AML-193 (cell line): ENCODE measurements at regions not wholly inside any gene's neighbourhood (a gene's known extent, or its start where the extent isn't known, plus 50 kb on each side); places are given as distances from the start of the nearest gene placed in this dataset.
A peak's percentile ranks its signal among the peaks of the same experiment; 100 is the strongest.

ENCODE experiments used
- DNase-seq, 2 experiments: peaks; one replicate each; lab custom pipeline; 2025; lab: John Stamatoyannopoulos, UW

DNA sequence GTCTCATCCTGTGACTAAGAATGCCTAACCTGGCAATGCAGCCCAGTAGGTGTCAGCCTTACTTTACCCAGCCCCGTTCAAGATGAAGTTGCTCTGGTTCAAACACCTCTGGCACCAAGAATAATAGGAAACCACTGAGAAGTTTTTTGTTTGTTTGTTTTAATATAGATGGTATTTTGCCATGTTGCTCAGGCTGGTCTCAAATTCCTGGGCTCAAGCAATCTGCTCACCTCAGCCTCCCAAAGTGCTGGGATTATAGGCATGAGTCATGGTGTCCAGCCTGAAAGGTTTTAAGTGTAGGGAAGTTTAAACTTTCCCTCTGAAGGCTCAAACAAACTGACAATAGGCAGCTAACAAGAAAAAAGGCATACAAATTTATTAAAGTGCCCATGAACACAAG, 51.2 kb upstream of the ABCC4 start:
- DNase-seq, result no peak

DNA sequence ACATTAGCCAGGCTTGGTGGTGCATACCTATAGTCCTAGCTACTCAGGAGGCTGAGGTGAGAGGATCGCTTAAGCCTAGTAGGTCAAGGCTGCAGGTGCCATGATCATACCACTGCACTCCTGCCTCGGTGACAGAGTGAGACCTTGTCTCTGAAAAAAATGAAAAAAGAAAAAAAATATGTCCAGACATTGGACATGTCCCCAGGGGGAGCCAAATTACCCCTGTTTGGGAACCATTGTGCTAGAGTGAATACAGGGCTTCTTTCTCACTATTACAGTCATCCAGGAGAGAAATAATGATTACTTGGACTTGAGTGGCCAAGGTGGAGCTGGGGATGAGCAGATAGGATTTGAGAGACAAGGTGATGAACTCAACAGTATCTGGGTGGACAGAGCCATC, 52.9 kb upstream of the ABCC4 start:
- DNase-seq, result no peak

DNA sequence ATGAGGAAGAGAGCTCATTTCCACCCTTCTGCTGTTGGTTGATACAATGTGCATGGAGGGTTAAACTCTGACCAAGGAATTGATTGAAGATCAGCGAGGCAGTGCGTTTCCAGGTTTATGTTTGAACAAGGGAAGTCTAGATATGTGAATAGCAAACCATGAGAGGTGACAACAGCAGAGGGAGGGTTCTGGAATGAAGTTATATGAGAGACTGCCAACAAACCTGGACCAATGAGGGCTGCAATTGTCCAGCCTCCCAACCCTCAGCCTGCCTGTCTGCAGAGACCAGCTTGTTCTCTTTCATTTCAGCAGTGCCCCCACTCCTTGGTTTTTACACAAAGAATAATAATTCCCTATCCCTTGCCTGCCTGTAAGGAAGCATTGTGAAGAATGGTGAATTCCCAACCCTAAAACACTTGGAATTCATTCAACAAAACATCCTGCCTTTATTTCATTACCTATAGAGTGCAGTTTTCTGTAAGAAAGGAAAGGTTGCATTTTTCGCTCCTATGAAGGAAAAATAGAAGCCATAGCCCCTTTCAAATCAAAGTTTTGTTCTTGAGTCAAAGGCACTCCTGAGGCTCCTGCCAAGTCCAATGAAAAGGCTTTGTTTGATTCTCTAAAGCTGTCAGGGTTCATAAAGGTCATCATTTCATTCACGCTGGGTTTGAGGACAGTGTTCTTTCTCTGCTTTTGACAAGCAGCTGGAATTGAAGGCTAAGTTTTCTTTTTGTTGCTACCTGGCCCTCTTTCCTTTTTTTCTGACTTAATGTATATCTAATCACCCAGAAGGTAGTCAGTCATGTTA, 53.6 kb upstream of the ABCC4 start:
- DNase-seq, result no peak

DNA sequence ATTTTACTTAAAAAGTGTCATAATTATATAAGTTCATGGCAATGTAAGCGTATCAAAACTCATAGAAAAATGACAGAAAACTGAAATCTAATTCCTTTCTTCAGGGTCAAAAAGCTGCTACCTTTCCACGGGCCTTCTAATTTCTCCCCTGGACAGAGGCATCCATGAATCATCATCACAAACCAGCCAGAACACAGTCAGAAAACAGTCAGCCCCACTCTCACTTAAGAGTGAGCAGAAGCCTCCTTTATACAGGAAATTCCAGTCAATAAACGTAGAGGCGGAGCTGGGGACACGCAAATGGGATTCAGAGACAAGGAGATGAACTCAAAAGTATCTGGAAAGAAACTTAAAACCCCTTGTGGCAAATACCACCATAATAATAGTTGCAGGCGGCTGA, 54.2 kb upstream of the ABCC4 start:
- DNase-seq, result no peak

DNA sequence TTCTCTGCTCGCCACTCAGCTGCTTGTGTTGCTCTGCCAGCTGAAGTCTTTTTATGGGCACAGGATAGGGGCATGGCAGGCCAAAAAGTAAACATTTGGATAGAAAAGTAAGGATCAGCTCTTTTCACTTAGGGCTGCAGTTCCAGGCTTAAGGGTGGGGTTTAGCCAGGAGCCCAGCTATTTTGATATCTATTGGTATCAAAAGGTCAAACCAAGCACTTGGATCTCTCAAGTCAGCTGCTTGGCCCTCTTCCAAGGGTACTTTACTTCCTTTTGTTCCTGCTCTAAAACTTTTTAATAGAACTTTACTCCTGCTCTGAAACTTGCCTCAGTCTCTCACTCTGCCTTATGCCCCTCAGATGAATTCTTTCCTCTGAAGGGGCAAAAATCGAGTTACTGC, 55.7 kb upstream of the ABCC4 start:
- no peak for DNase-seq

DNA sequence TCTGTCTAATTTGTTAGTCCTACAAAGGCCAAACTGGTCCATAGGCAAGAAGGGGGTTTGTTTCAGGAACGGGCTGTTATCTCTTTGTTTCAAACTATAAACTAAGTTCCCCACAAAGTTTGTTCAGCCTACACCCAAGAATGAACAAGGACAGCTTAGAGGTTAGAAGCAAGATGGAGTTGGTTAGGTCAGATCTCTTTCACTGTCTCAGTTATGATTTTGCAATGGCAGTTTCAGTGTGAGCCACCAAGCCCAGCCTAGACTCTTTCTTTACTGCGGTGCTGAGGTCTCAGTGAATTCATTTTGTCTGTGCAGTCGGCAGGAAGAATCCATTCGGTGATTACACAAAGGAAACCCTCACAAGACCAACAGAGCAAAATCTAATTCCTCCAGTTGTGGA, 56.6 kb upstream of the ABCC4 start:
- no peak for DNase-seq

- DNase-seq, result no peak
These were observed 58.8 kb upstream of the ABCC4 start for GRCh38 chr13:95360052-95360451.

DNA sequence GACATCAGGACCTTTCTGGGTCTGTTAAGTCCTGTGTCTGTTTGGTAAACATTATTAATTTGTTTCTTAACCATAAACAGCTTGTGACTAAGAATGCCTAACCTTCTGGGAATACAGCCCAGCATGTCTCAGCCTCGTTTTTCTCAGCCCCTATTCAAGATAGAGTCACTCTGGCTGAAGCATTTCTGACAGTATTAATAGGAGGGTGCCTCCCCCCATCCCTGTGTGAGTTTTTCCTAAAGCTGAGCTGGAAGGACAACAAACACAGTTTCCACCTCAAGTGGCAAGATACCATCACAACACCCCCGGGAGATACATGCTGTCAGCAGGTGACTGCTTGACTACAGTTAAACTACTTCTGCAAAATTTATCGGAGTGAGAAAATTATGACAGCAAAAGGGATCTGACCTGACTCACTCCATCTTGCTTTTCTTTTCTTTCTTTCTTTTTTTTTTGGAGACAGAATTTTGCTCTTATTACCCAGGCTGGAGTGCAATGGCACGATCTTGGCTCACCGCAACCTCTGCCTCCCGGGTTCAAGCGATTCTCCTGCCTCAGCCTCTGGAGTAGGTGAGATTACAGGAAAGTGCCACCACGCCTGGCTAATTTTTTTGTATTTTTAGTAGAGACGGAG, 59.3 kb upstream of the ABCC4 start:
- DNase-seq, result no peak

- no peak for DNase-seq
These were observed 60.4 kb upstream of the ABCC4 start for GRCh38 chr13:95361686-95362085.

GRCh38 chr13:95362666-95363065, 61.4 kb upstream of the ABCC4 start:
- no peak for DNase-seq

DNA sequence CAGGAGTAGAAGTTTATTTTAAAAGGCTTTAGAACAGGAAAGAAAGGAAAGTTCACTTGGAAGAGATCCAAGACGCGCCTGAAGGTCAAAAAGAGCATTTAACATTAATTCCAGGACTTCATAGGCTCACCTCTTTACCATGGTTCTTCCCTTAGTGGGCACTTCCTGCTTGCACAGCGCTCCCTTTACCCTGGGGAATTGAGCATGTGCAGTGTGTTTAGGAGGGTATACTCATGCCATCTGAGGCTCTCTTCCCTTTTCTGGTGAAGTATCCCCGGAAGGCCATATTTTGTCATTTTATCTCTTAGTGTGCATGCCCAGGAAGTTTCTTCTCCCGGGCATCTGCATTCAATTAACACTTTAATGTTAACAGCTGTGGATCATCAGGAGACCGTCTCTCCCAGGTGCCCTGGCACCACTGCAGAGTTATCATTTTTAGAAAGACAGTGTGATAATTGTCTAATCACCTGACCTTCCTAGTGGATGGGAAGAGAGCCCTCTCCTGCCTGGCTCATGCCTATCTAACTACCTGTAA, 66.1 kb upstream of the ABCC4 start:
- DNase-seq, result no peak

DNA sequence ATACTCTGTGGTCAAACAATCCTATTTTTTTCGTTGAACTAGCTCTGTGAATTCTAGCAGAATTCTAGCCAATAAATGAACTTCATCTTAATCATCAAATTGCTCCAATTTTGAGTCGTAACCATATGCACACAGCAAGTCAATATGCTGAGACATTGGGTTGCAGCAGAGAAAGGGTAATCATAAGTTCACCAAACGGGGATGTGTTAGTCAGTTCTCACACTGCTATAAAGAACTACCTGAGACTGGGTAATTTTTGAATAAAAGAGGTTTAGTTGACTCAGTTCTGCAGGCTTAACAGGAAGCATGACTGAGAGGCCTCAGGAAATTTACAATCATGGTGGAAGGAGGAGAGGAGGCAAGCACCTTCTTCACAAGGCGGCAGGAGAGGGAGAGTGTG, 67.7 kb upstream of the ABCC4 start:
- DNase-seq, result no peak

DNA sequence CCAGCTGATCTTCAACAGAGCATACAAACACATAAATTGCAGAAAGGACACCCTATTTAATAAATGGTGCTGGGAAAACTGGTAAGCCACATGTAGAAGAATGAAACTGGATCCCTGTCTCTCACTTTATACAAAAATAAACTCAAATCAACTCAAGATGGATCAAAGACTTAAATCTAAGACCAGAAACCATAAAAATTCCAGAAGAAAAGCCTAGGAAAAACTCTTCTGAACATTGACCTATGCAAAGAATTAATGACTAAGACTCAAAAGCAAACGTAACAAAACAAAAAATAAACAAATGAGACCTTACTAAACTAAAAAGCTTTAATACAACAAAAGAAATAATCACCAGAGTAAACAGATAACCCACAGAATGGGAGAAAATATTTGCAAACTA, 74.5 kb upstream of the ABCC4 start:
- DNase-seq, result no peak

- no peak for DNase-seq
These were observed 77.4 kb upstream of the ABCC4 start for GRCh38 chr13:95378603-95379002.

DNA sequence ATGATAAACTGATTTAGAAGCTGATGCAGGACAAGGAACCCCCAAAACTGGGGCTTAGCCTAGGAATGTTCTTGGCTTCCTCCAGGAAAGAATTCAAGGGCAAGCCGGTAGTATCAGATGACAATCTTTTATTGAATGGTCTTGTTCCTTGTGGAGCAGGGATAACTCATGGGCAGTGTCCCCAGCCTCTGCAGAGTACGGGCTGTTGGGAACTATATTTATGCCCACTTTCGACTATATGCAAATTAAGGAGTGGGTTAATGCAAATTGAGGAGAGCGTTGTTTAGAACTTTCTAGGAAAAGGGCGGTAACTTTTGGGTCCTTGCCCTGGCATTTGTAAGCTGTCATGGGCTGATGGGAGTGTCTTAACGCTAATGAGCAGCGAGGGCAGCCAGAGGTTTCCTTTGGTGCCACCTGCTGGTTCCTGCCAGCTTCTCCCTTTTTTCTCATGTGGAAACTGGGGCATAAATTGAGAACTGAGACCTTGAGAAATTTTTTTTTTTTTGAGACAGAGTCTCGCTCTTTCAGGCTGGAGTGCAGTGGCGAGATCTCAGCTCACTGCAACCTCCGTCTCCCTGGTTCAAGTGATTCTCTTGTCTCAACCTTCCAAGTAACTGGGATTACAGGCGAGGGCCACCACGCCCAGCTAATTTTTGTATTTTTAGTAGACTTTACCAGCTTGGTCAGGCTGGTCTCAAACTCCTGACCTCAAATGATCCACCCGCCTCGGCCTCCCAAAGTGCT, 79.4 kb upstream of the ABCC4 start:
- peak; percentile 70 to 74 for DNase-seq

GRCh38 chr13:95381212-95381527, 79.9 kb upstream of the ABCC4 start:
- no peak for DNase-seq

- no peak for DNase-seq
These were observed 81.2 kb upstream of the ABCC4 start for GRCh38 chr13:95382411-95382810.

DNA sequence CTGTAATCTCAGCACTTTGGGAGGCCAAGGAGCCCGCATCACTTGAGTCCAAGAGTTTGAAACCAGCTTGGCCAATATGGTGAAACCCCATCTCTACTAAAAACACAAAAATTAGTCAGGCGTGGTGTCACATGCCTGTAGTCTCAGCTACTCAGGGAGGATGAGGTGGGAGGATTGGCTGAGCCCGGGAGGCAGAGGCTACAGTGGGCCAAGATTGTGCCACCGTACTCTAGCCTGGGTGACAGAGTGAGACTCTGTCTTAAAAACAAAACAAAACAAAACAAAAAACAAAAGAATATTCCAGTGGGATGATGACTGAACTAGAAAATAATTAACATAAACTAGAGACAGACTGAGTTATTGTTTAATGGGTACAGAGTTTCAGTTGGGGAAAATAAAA, 81.7 kb upstream of the ABCC4 start:
- DNase-seq, result no peak

DNA sequence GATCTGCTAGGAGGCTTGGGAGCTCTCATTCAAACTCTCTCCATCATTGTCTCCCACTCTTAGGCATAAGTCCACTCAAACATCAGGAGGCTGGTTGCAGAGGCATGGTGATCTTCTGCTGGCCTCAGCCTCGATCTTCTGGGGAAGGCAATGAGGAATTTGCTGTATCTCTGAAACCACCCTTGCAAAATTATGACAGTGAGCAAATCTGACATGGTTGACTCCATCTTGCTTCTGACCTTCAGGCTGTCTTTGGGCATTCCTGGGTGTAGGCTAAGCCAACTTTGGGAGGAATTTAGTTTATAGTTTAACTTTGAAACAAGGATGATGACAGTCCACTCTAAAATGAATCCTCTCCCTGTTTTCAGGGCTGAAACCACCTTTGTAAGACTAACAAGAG, 84.1 kb upstream of the ABCC4 start:
- DNase-seq, result no peak

DNA sequence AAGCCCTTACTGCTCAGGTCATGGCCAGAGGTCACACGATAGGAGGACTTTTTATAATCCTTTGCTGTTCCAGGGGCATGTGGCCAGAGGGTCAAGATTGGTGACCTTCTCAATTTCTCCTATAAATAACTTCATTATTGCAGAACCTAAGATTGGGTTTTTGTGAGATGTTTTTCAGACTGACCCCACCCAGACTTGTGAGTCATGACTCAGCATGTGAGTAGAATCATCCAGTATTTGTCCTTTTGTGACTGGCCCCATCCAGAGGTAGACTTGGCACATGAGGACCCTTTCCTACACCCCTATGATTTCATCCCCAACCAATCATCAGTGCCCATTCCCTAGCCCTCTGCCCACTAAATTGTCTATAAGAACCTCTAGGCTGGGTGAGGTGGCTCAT, 84.5 kb upstream of the ABCC4 start:
- no peak for DNase-seq

DNA sequence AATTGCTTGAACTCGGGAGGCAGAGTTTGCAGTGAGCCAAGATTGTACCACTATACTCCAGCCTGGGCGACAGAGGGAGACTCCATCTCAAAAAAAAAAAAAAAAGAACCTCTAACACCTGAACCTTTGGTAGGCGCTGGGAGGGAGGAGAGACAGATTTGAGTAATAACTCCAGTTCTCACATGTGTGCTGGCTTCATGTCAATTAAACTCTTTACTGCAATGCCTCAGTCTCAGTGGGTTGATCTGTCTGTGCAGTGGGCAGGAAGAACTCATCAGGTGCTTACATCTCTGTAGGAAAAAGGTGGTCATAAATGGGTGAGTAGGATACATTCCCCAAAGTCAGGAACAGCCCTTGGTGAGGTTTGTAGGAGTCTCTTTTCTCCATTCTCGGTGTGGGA, 85.1 kb upstream of the ABCC4 start:
- no peak for DNase-seq

GRCh38 chr13:95387733-95388207, 86.5 kb upstream of the ABCC4 start:
- no peak for DNase-seq
